ENCODE measurements at regions not wholly inside any gene's neighbourhood (a gene's known extent, or its start where the extent isn't known, plus 50 kb on each side); places are given as distances from the start of the nearest gene placed in this dataset.
"Not testable (repeated sequence)": the region's sequence is repeated elsewhere in the genome, so short reads cannot be mapped to it uniquely, and the experiment has no call there.

DNA sequence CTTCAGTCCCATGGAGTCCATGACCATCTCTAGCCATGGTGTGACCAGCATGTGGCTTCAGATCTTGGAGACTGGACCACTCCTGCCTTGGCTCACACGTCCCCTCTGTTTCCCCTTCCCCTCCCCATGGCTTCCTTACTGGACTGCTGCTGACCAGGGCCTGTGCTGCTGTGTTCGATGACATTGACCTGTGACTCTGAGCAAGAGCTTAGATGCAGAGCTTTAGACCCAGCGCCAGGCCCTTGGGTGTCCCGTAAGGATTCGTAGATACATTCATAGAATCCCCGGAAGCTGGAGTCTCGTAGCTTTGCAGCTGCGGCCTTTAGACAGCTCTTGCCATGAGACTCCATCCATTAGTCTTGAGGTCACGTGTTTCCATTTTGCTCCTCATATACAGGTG lies 96.3 kb downstream of the NPIPB11 start:
- not testable (repeated sequence) for DNase-seq

GRCh38 chr16:29309601-29310000 lies 96.9 kb downstream of the NPIPB11 start:
- DNase-seq = not testable (repeated sequence)

GRCh38 chr16:29308644-29309546 lies 97.6 kb downstream of the NPIPB11 start:
- DNase-seq = no peak

GRCh38 chr16:29307598-29308507 lies 98.7 kb downstream of the NPIPB11 start:
- no peak for DNase-seq

DNA sequence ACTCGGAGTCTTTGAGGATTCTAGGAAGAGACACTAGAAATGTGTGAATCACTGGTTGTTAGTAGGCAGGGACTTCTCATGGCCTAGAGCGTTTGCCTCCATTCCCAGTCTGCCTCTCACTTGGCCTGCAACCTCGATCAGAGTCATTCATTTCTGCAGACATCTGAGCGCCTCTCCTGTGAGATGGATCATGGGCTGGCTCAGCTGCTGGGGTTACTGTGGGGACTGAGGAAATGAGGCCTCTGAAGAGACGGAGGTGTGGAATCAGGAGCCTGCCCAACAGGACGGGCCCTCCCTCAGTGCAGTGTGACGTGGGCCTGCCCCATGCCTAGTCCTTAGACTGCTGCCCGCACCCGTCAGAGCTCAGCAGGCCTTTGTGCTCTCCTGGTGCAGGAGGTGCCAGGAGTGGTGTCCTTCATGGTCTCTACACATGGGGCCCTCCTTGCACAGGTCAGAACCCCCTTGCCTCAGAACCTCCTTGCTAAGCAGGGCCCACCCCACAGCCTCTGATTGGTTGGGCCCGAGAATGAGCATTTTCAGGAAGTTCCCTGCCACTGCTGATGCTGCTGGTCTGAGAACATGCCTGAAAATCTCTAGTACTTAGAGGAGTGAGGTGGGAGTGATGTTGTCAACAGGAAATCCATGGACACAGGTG lies 99.4 kb downstream of the NPIPB11 start:
- no peak for DNase-seq

DNA sequence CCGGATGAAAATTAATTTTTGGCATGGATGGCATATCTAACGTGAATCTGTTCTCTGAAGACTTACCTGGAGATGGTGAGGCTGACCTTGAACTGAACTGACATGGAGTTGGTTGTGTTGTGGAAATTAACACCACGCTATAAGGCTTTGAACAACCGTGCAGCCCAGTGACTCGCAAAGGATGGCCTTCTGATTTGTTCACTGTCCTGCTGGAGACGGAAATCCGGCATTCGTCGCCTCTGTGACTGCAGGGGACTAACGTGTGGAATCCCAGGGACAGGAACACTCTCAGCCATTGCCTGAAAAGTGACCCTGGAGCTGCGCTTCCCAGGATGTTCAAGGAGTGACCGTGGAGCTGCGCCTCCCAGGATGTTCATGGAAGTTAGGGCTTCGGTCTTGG lies 100.3 kb downstream of the NPIPB11 start:
- DNase-seq = no peak

DNA sequence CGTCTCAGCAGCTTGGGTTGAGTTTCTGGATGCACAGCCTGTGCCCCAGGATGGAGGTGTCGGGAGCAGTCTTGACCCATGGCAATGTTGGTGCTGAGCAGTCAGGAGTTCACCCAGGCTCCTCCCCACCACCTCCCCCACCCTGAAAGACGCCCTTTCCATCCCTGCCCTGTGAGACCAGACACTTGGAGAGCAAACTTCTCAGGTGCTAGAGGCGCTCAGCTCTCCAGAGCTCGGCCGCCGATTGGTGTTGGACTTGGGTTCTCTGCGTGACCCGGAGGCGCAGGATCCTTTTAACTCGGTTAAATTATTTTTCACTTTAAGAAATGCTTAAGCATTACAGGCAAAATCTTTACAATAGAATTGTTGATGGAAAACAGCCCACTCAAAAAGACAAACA lies 101.5 kb downstream of the NPIPB11 start:
- not testable (repeated sequence) for DNase-seq

GRCh38 chr16:29304251-29304650 lies 102.3 kb downstream of the NPIPB11 start:
- no peak for DNase-seq

DNA sequence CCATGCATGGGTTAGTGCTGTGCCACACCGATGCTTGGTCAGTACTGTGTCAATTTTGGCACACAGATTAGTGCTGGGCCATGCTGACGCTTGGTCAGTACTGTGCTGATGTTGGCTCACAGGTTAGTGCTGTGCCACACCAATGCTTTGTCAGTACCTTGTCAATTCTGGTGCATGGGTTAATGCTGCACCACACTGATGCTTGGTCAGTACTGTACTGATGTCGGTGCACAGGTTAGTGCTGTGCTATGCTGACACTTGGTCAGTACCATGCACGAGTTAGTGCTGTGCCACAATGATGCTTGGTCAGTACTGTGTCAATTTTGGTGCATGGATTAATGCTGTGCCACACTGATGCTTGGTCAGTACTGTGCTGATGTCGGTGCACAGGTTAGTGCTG lies 103.0 kb downstream of the NPIPB11 start:
- DNase-seq = no peak

GRCh38 chr16:29302976-29303375 lies 103.5 kb downstream of the NPIPB11 start:
- no peak for DNase-seq

DNA sequence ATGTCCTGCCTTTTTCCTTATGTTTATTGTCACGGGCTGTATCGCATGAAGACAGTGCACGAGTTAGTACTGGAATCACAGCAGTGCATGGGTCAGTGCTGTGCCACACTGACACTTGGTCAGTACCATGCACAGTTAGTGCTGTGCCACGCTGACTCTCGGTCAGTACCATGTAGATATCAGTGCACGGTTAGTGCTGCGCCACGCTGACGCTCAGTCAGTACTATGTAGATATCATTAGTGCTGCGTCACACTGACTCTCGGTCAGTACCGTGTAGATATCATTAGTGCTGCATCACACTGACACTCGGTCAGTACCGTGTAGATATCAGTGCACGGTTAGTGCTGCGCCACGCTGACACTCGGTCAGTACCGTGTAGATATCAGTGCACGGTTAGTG lies 104.1 kb downstream of the NPIPB11 start:
- DNase-seq = not testable (repeated sequence)

- not testable (repeated sequence) for DNase-seq
Observed at GRCh38 chr16:29301662-29302285, 104.7 kb downstream of the NPIPB11 start.

GRCh38 chr16:29300541-29301535 lies 105.7 kb downstream of the NPIPB11 start:
- DNase-seq = not testable (repeated sequence)

GRCh38 chr16:29300030-29300491 lies 106.5 kb downstream of the NPIPB11 start:
- DNase-seq = not testable (repeated sequence)

GRCh38 chr16:29298997-29299396 lies 107.5 kb downstream of the NPIPB11 start:
- DNase-seq = not testable (repeated sequence)

DNA sequence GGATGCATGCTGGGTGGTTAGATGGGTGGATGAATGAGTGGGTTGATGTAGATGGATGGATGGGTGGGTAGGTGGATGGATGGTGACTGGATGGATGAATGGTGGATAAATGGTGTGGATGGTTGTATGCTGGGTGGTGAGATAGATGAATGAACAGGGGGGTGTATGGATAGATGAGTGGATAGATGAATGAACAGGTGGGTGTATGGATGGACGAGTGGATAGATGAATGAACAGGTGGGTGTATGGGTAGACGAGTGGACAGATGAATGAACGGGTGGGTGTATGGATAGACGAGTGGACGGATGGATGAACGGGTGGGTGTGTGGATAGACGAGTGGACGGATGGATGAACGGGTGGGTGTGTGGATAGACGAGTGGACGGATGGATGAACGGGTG lies 108.2 kb downstream of the NPIPB11 start:
- not testable (repeated sequence) for DNase-seq

DNA sequence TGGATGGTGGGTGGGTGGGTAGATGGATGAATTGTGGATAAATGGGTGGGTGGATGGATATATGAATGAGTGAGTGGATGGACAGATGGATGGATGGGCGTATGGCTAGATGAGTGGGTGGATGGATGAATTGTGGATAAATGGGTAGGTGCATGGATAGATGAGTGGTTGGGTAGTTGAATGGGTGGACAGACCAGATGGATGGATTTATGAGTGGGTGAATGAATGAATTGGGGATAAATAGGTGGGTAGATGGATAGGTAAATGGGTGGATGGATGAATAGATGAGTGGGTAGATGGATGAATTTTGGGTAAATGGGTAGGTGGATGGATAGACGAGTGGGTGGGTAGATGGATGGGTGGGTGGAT lies 108.7 kb downstream of the NPIPB11 start:
- DNase-seq = not testable (repeated sequence)

GRCh38 chr16:29297144-29297808 lies 109.2 kb downstream of the NPIPB11 start:
- not testable (repeated sequence) for DNase-seq

GRCh38 chr16:29296176-29296575 lies 110.3 kb downstream of the NPIPB11 start:
- not testable (repeated sequence) for DNase-seq

Data from RPMI8226 (cell line).